ENCODE measurements at regions not wholly inside any gene's neighbourhood (a gene's known extent, or its start where the extent isn't known, plus 50 kb on each side); places are given as distances from the start of the nearest gene placed in this dataset.

DNA sequence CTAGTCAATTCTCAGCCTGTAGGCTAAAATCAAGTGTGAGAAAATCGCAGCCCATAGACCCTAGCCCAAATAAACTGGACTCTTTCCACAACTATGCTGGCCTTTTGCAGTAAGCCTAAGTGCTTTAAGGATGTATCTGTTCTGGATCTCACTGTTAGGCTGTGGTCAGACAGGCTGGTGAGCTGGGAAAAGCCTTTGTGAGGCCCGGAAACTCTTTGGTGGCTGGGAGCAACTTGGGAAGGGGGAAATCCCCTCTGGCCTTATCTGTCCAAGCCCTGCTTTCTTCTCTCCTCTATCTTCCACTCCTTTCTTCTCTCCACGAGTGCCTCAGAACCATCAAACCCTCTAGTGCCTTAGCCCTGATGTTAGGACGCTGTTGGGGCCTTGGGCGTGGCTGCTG, 135.4 kb downstream of the LACC1 start:
- TF ChIP-seq EZH2 (IDR thresholded peaks at IDR 0.05; ENCODE audit: low read length, missing control alignments) (no peak), CTCF (conservative IDR thresholded peaks at IDR 0.05 in 1 of 2, IDR thresholded peaks at IDR 0.05 in 1 of 2; ENCODE audit: low read depth in 1 of 2, low read length in 2 of 2) (no peak)

Measured in fibroblast of lung (primary cell).